ENCODE measurements at regions not wholly inside any gene's neighbourhood (a gene's known extent, or its start where the extent isn't known, plus 50 kb on each side); places are given as distances from the start of the nearest gene placed in this dataset.

DNA sequence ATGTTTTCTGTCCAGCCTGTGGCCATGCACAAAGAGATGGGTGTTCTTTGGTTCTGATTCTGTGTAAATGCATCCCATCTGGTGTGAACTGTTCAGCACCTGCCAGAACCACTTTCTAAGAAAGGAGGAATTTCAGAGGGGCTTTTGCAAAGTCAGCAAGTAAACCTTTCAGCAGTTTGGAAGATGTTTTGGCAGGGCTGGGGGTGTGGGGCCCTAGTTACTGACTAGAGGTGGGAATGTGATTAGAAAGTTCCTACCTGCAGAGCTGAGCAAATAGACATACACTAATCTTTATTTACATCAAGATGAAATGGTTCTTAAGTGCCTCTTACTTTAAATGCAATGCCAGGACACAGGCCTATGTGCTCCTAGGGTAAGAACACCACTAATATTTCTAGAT, 378.1 kb upstream of the USP24 start:
- no peaks in the 10 kb centered on the region for H3K36me3 ChIP-seq (ENCODE audit: insufficient read depth, low read length)
- H4K20me1 ChIP-seq (ENCODE audit: insufficient read depth, low read length, poor library complexity, severe bottlenecking): no peaks in the 10 kb centered on the region
- no peak overlapping the region for H3K9ac ChIP-seq (ENCODE audit: low read depth, low read length, poor library complexity, severe bottlenecking)
- no peaks in the 10 kb centered on the region for H3F3A ChIP-seq (ENCODE audit: low read depth)
- H3K9me2 ChIP-seq (replicated peaks; ENCODE audit: low read depth, low read length): no peaks in the 10 kb centered on the region
- H3K27me3 ChIP-seq (ENCODE audit: insufficient read depth, low read length, poor library complexity, severe bottlenecking): no peaks in the 10 kb centered on the region
- no peak overlapping the region for H3K4me2 ChIP-seq (ENCODE audit: low read depth, low read length, poor library complexity, severe bottlenecking)
- TF ChIP-seq, protein P1, sequence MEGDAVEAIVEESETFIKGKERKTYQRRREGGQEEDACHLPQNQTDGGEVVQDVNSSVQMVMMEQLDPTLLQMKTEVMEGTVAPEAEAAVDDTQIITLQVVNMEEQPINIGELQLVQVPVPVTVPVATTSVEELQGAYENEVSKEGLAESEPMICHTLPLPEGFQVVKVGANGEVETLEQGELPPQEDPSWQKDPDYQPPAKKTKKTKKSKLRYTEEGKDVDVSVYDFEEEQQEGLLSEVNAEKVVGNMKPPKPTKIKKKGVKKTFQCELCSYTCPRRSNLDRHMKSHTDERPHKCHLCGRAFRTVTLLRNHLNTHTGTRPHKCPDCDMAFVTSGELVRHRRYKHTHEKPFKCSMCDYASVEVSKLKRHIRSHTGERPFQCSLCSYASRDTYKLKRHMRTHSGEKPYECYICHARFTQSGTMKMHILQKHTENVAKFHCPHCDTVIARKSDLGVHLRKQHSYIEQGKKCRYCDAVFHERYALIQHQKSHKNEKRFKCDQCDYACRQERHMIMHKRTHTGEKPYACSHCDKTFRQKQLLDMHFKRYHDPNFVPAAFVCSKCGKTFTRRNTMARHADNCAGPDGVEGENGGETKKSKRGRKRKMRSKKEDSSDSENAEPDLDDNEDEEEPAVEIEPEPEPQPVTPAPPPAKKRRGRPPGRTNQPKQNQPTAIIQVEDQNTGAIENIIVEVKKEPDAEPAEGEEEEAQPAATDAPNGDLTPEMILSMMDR (conservative IDR thresholded peaks at IDR 0.05; ENCODE audit: low read length): no peak
- TF ChIP-seq EZH2phosphoT487 (IDR thresholded peaks at IDR 0.05; ENCODE audit: borderline replicate concordance): no peak
- H3K4me3 ChIP-seq (ENCODE audit: low read length, poor library complexity, severe bottlenecking): no peak overlapping the region
- H3K9me3 ChIP-seq (ENCODE audit: insufficient read depth, low read depth, low read length): no peaks in the 10 kb centered on the region
- H2AFZ ChIP-seq (ENCODE audit: low read length): no peak overlapping the region
- no peaks in the 10 kb centered on the region for H3K79me2 ChIP-seq (ENCODE audit: insufficient read depth, low read length)
- H3K4me1 ChIP-seq (ENCODE audit: insufficient read depth, low read length, poor library complexity, severe bottlenecking): no peaks in the 10 kb centered on the region

DNA sequence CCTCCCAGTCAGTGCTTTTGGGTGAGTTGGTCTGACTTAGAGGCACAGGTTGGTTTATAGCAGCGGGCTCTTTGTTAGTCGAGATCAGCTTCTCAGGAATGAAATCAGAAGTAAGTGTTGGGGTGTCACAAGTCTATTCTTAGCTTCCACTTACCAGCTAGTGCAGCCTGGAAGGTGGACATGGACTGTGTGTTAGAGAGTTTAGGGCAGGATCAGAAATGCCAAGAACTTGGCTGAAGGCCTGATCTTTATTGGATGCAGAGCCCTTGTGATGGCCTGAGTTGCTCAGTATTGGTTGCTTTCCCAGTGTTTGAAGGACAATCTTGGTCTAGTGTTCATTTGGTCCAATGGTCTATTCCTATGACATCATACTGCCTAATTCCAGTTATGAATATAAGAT, 377.0 kb upstream of the USP24 start:
- no peaks in the 10 kb centered on the region for H3K9me3 ChIP-seq (ENCODE audit: insufficient read depth, low read depth, low read length)
- H3F3A ChIP-seq (ENCODE audit: low read depth): no peaks in the 10 kb centered on the region
- no peak overlapping the region for H3K4me2 ChIP-seq (ENCODE audit: low read depth, low read length, poor library complexity, severe bottlenecking)
- no peaks in the 10 kb centered on the region for H4K20me1 ChIP-seq (ENCODE audit: insufficient read depth, low read length, poor library complexity, severe bottlenecking)
- H3K9me2 ChIP-seq (replicated peaks; ENCODE audit: low read depth, low read length): no peaks in the 10 kb centered on the region
- H3K4me3 ChIP-seq (ENCODE audit: low read length, poor library complexity, severe bottlenecking): no peak overlapping the region
- no peak for TF ChIP-seq EZH2phosphoT487 (IDR thresholded peaks at IDR 0.05; ENCODE audit: borderline replicate concordance)
- TF ChIP-seq, protein P1 (conservative IDR thresholded peaks at IDR 0.05; ENCODE audit: low read length): no peak
- H3K36me3 ChIP-seq (ENCODE audit: insufficient read depth, low read length): no peaks in the 10 kb centered on the region
- H3K9ac ChIP-seq (ENCODE audit: low read depth, low read length, poor library complexity, severe bottlenecking): no peak overlapping the region
- no peaks in the 10 kb centered on the region for H3K79me2 ChIP-seq (ENCODE audit: insufficient read depth, low read length)
- no peak overlapping the region for H2AFZ ChIP-seq (ENCODE audit: low read length)
- no peaks in the 10 kb centered on the region for H3K27me3 ChIP-seq (ENCODE audit: insufficient read depth, low read length, poor library complexity, severe bottlenecking)
- no peaks in the 10 kb centered on the region for H3K4me1 ChIP-seq (ENCODE audit: insufficient read depth, low read length, poor library complexity, severe bottlenecking)

DNA sequence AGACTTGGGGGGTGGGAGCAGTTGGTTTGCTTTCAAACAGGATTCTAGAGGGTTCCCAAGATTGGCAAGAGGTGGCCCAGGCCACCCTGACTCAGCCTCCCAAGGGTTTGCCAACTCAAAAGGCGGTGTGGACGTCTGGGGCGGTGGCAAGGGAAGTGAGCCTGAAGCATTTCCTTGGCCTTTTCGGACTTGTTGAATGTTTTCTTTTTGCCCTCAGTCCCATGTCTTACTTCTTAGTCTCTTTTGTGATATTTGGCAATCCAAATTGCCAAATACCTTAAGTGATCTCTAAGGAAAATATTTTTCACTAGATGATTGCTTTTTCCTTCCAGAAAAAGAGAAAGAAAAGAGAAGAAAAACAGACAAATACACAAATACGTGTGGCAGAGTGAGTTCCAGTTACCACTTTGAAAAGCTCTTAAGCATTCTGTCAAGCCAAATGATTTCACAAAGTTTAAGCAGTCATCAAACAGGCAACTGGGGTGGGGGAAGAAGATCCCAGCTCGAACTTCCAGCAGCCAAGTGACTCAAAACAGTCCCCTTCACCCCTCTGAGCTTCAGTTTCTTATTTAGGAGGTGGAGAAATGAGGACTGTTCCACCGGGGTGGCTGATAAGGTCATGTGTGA, 374.6 kb upstream of the USP24 start:
- H3K36me3 ChIP-seq (ENCODE audit: insufficient read depth, low read length): no peaks in the 10 kb centered on the region
- TF ChIP-seq, protein P1 (conservative IDR thresholded peaks at IDR 0.05; ENCODE audit: low read length): no peak
- no peak for TF ChIP-seq EZH2phosphoT487 (IDR thresholded peaks at IDR 0.05; ENCODE audit: borderline replicate concordance)
- no peaks in the 10 kb centered on the region for H4K20me1 ChIP-seq (ENCODE audit: insufficient read depth, low read length, poor library complexity, severe bottlenecking)
- H3K4me2 ChIP-seq (ENCODE audit: low read depth, low read length, poor library complexity, severe bottlenecking): no peak overlapping the region
- H3K27me3 ChIP-seq (ENCODE audit: insufficient read depth, low read length, poor library complexity, severe bottlenecking): no peaks in the 10 kb centered on the region
- no peaks in the 10 kb centered on the region for H3K9me3 ChIP-seq (ENCODE audit: insufficient read depth, low read depth, low read length)
- H3K79me2 ChIP-seq (ENCODE audit: insufficient read depth, low read length): no peaks in the 10 kb centered on the region
- H3K4me1 ChIP-seq (ENCODE audit: insufficient read depth, low read length, poor library complexity, severe bottlenecking): no peaks in the 10 kb centered on the region
- H3K4me3 ChIP-seq (ENCODE audit: low read length, poor library complexity, severe bottlenecking): no peak overlapping the region
- no peaks in the 10 kb centered on the region for H3F3A ChIP-seq (ENCODE audit: low read depth)
- H2AFZ ChIP-seq (ENCODE audit: low read length): no peak overlapping the region
- no peak overlapping the region for H3K9ac ChIP-seq (ENCODE audit: low read depth, low read length, poor library complexity, severe bottlenecking)
- no peaks in the 10 kb centered on the region for H3K9me2 ChIP-seq (replicated peaks; ENCODE audit: low read depth, low read length)

Data from Loucy (cell line).